PC-9 (cell line): ENCODE measurements at regions not wholly inside any gene's neighbourhood (a gene's known extent, or its start where the extent isn't known, plus 50 kb on each side); places are given as distances from the start of the nearest gene placed in this dataset.

Experiments
- BruUV-seq: library from RNA; stranded (reverse); fragments of 400-500 nt; replicated peaks from 2 replicates; lab custom pipeline; 2021; lab: Mats Ljungman, UMichigan
- CTCF ChIA-PET: fragments of 300-600 bp; sonication (Branson Sonifier 250); formaldehyde crosslinking; loops from one replicate; lab custom pipeline; 2022; ENCODE audit warnings: antibody characterized with exemption; lab: Charles Lee
- POLR2A ChIA-PET: fragments of 300-600 bp; sonication (Branson Sonifier 250); formaldehyde crosslinking; loops from one replicate; lab custom pipeline; 2022; ENCODE audit warnings: antibody characterized with exemption; ENCODE audit not compliant: unreplicated experiment; lab: Charles Lee
- DNase-seq, 2 experiments: peaks; one replicate each; pipeline versions ENCODE4 v3.0.0 to v3.0.0-alpha.2; 2015 to 2022; ENCODE audit warnings: mixed read lengths in 1 of 2
- H2AFZ ChIP-seq: fragments of 200-600 bp; sonication (generic); 2 replicates; pipeline ENCODE4 v1.8.1; 2017; ENCODE audit warnings: antibody characterized with exemption
- H3F3A ChIP-seq: fragments of 200-600 bp; sonication (generic); 2 replicates; pipeline ENCODE4 v1.8.1; 2017; ENCODE audit warnings: antibody characterized with exemption, mild to moderate bottlenecking, low read depth; ENCODE audit not compliant: insufficient read depth
- H3K27ac ChIP-seq: fragments of 200-600 bp; sonication (generic); 2 replicates; pipeline ENCODE4 v1.6.1; 2016; ENCODE audit warnings: mixed run types
- H3K27me3 ChIP-seq: fragments of 200-600 bp; sonication (generic); 2 replicates; pipeline ENCODE4 v1.6.1; 2016; ENCODE audit warnings: low read depth, mixed run types; ENCODE audit not compliant: insufficient read depth
- H3K36me3 ChIP-seq: fragments of 200-600 bp; sonication (generic); 2 replicates; pipeline ENCODE4 v1.6.1; 2016; ENCODE audit warnings: low read depth, mixed run types
- H3K4me1 ChIP-seq: fragments of 200-600 bp; sonication (generic); replicated peaks from 2 replicates; pipeline ENCODE4 v1.6.1; 2016; ENCODE audit warnings: mixed run types; ENCODE audit not compliant: insufficient read depth
- H3K4me2 ChIP-seq: fragments of 200-600 bp; sonication (generic); 2 replicates; pipeline ENCODE4 v1.6.1; 2017; ENCODE audit warnings: mixed run types
- H3K4me3 ChIP-seq: fragments of 200-600 bp; sonication (generic); 2 replicates; pipeline ENCODE4 v1.6.1; 2016; ENCODE audit warnings: mixed run types
- H3K79me2 ChIP-seq: fragments of 200-600 bp; sonication (generic); 2 replicates; pipeline ENCODE4 v1.6.1; 2017; ENCODE audit warnings: low read depth, mixed run types
- H3K9me2 ChIP-seq: fragments of 200-600 bp; sonication (generic); 2 replicates; pipeline ENCODE4 v1.8.1; 2017; ENCODE audit warnings: mild to moderate bottlenecking; ENCODE audit not compliant: insufficient read depth
- H3K9me3 ChIP-seq: fragments of 200-600 bp; sonication (generic); 2 replicates; pipeline ENCODE4 v1.8.1; 2016; ENCODE audit warnings: low read depth; ENCODE audit not compliant: insufficient read depth
- H4K20me1 ChIP-seq: fragments of 200-600 bp; sonication (generic); 2 replicates; pipeline ENCODE4 v1.8.1; 2017; ENCODE audit not compliant: insufficient read depth
- CTCF ChIP-seq: fragments of 200-600 bp; sonication (generic); conservative IDR thresholded peaks from 2 replicates; pipeline ENCODE4 v1.6.1; 2017; ENCODE audit warnings: mixed run types, antibody characterized with exemption, mild to moderate bottlenecking, moderate library complexity
- EZH2 ChIP-seq: fragments of 200-600 bp; sonication (generic); IDR thresholded peaks from 2 replicates; pipeline ENCODE4 v1.8.0; 2017; ENCODE audit warnings: antibody characterized with exemption, low read depth
- intact Hi-C: fragments of 100-400 bp; cut with micrococcal nuclease; formaldehyde crosslinking; loops from one replicate; pipeline ENCODE4 v1.10.0; 2022; ENCODE audit not compliant: unreplicated experiment

- no peak overlapping the region for H3K4me2 ChIP-seq
- no peak overlapping the region for H2AFZ ChIP-seq
- POLR2A ChIA-PET, result no interaction called here
- H3K4me3 ChIP-seq, result no peak overlapping the region
- intact Hi-C loops, result no loop called here
- no peaks in the 10 kb centered on the region for H3K9me3 ChIP-seq
- no peak for DNase-seq
- no peaks in the 10 kb centered on the region for H3K4me1 ChIP-seq
- CTCF ChIA-PET, result no interaction called here
- no peaks in the 10 kb centered on the region for H3K36me3 ChIP-seq
- no TSS peak for BruUV-seq
- no peaks in the 10 kb centered on the region for H3K27me3 ChIP-seq
- H3K27ac ChIP-seq, result no peak overlapping the region
- H3K9me2 ChIP-seq, result no peaks in the 10 kb centered on the region
- TF ChIP-seq EZH2 (no peak), CTCF (no peak)
- no peaks in the 10 kb centered on the region for H4K20me1 ChIP-seq
- no peaks in the 10 kb centered on the region for H3F3A ChIP-seq
- no peaks in the 10 kb centered on the region for H3K79me2 ChIP-seq
Measured at GRCh38 chr4:45518832-45519231, 605.0 kb downstream of the GABRG1 start.

GRCh38 chr4:45502471-45502870, 621.4 kb downstream of the GABRG1 start:
- TF ChIP-seq CTCF (no peak), EZH2 (no peak)
- H2AFZ ChIP-seq, result no peak overlapping the region
- no peak overlapping the region for H3K4me2 ChIP-seq
- BruUV-seq, result no TSS peak
- H3K4me3 ChIP-seq, result no peak overlapping the region
- POLR2A ChIA-PET, result no interaction called here
- no peaks in the 10 kb centered on the region for H3K4me1 ChIP-seq
- H3K27ac ChIP-seq, result no peak overlapping the region
- intact Hi-C loops, result no loop called here
- no peaks in the 10 kb centered on the region for H3K27me3 ChIP-seq
- CTCF ChIA-PET, result no interaction called here
- H3K9me3 ChIP-seq, result no peaks in the 10 kb centered on the region
- no peak for DNase-seq
- no peaks in the 10 kb centered on the region for H3K9me2 ChIP-seq
- no peaks in the 10 kb centered on the region for H3K79me2 ChIP-seq
- H3K36me3 ChIP-seq, result no peaks in the 10 kb centered on the region
- no peaks in the 10 kb centered on the region for H4K20me1 ChIP-seq
- no peaks in the 10 kb centered on the region for H3F3A ChIP-seq

GRCh38 chr4:45484740-45485139, 639.1 kb downstream of the GABRG1 start:
- Histone ChIP-seq H3K4me2 (no peak overlapping the region), H3K36me3 (no peaks in the 10 kb centered on the region), H3K9me2 (no peaks in the 10 kb centered on the region), H3F3A (no peaks in the 10 kb centered on the region), H3K4me1 (no peaks in the 10 kb centered on the region), H3K27ac (no peak overlapping the region), H4K20me1 (no peaks in the 10 kb centered on the region), H2AFZ (no peak overlapping the region), H3K4me3 (no peak overlapping the region), H3K27me3 (no peaks in the 10 kb centered on the region), H3K79me2 (no peaks in the 10 kb centered on the region), H3K9me3 (no peaks in the 10 kb centered on the region)
- intact Hi-C loops, result no loop called here
- DNase-seq, result no peak
- BruUV-seq, result no TSS peak
- POLR2A ChIA-PET, result no interaction called here
- TF ChIP-seq EZH2, result no peak
- no peak for TF ChIP-seq CTCF
- CTCF ChIA-PET, result no interaction called here
